ENCODE measurements at regions not wholly inside any gene's neighbourhood (a gene's known extent, or its start where the extent isn't known, plus 50 kb on each side); places are given as distances from the start of the nearest gene placed in this dataset.

DNA sequence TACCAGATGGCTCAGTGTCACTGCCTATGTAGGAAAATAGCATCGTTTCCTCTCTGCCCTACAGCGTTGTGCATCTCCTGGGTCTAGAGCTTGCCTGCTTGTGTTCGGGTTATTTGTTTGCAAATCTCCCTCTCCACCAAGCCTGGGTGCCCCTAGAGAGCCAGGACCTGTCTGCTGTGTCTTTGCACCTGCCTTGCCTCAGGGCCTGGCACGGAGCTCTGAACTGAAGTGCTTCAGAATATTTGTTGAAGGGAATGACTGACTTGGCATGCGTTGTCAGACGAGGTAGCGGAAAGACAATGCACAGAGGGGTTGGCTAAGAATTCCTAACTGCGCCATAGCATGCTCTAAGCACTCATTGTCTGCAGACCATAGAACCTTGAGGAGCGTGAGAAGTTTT, 263.4 kb downstream of the FGF9 start:
- H3K27ac ChIP-seq: no peak overlapping the region
- no peak for ATAC-seq (ENCODE audit: insufficient number of reproducible peaks, low FRiP score, low read depth)
- H3K9me3 ChIP-seq: no peaks in the 10 kb centered on the region
- TF ChIP-seq, protein P1, sequence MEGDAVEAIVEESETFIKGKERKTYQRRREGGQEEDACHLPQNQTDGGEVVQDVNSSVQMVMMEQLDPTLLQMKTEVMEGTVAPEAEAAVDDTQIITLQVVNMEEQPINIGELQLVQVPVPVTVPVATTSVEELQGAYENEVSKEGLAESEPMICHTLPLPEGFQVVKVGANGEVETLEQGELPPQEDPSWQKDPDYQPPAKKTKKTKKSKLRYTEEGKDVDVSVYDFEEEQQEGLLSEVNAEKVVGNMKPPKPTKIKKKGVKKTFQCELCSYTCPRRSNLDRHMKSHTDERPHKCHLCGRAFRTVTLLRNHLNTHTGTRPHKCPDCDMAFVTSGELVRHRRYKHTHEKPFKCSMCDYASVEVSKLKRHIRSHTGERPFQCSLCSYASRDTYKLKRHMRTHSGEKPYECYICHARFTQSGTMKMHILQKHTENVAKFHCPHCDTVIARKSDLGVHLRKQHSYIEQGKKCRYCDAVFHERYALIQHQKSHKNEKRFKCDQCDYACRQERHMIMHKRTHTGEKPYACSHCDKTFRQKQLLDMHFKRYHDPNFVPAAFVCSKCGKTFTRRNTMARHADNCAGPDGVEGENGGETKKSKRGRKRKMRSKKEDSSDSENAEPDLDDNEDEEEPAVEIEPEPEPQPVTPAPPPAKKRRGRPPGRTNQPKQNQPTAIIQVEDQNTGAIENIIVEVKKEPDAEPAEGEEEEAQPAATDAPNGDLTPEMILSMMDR (IDR thresholded peaks at IDR 0.05): no peak
- no peak for DNase-seq (ENCODE audit: low spot score)
- no peak overlapping the region for H3K4me3 ChIP-seq
- no peaks in the 10 kb centered on the region for H3K4me1 ChIP-seq (ENCODE audit: control insufficient read depth in 1 of 2, low read depth in 2 of 2)
- no peaks in the 10 kb centered on the region for H3K36me3 ChIP-seq
- no peaks in the 10 kb centered on the region for H3K27me3 ChIP-seq (replicated peaks; ENCODE audit: insufficient read depth)

DNA sequence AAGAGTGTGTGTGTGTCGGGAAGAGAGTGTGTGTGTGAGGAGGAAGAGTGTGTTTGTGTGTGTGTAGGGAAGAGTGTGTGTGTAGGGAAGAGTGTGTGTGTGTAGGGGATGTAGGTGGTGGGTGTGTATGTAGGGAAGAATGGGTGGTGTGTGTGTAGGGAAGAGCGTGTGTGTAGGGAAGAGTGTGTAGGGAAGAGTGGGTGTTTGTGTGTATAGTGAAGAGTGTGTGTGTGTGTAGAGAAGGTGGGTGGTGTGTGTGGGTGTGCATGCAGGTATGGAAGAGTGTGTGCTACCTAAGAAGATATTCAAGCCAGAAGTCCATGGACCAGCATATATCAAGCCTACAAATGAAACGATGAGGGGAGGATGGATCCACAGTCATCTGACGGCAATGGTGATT, 265.8 kb downstream of the FGF9 start:
- Histone ChIP-seq H3K9me3 (no peaks in the 10 kb centered on the region), H3K4me1 (ENCODE audit: control insufficient read depth in 1 of 2, low read depth in 2 of 2) (no peaks in the 10 kb centered on the region), H3K27me3 (replicated peaks; ENCODE audit: insufficient read depth) (no peaks in the 10 kb centered on the region), H3K36me3 (no peaks in the 10 kb centered on the region), H3K4me3 (no peak overlapping the region), H3K27ac (no peak overlapping the region)
- TF ChIP-seq, protein P1 (IDR thresholded peaks at IDR 0.05): no peak
- no peak for ATAC-seq (ENCODE audit: insufficient number of reproducible peaks, low FRiP score, low read depth)
- DNase-seq (ENCODE audit: low spot score): no peak

DNA sequence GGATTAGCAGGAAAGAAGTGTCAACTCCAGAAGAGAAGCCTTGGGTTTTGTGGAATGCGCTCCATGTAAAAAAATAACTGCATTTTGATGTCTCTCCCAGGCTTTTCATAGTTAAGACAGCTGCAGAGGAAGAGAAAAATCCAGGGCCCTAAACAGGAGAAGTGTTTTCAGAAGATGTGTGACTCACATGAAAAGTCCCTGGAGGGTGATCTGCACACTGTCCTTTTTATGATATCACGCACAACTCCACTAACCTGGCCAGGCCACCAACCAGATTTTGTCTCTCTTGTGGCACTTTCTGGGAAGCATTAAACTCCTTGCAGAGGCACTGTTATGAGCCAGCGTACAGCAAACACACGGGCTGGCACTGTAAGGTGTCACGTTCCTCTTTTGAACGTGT, 267.3 kb downstream of the FGF9 start:
- DNase-seq (ENCODE audit: low spot score) (no peak), ATAC-seq (ENCODE audit: insufficient number of reproducible peaks, low FRiP score, low read depth) (no peak)
- Histone ChIP-seq H3K27ac (no peak overlapping the region), H3K27me3 (replicated peaks; ENCODE audit: insufficient read depth) (no peaks in the 10 kb centered on the region), H3K9me3 (no peaks in the 10 kb centered on the region), H3K4me1 (ENCODE audit: control insufficient read depth in 1 of 2, low read depth in 2 of 2) (no peaks in the 10 kb centered on the region), H3K4me3 (no peak overlapping the region), H3K36me3 (no peaks in the 10 kb centered on the region)
- TF ChIP-seq, protein P1 (IDR thresholded peaks at IDR 0.05): no peak

DNA sequence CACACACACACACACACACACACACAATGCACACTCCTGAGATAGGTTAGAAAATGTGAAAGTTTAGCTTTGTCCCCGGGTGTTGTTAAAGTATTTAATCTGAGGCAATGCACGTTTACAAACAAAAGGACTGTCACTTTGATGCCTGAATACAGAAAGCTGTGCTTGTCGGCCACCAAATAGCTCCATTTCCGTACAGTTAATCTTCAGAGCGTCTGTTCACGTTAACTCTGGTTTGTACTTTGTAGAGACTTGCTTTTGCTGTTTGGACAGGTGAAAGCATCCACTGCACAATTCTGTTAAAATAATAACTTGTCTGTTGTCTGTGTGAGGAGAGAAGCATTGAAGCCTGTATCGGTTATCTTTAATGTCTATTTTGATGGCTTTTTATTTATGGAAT, 267.8 kb downstream of the FGF9 start:
- no peak overlapping the region for H3K4me3 ChIP-seq
- H3K4me1 ChIP-seq (ENCODE audit: control insufficient read depth in 1 of 2, low read depth in 2 of 2): no peaks in the 10 kb centered on the region
- DNase-seq (ENCODE audit: low spot score) (no peak), ATAC-seq (ENCODE audit: insufficient number of reproducible peaks, low FRiP score, low read depth) (no peak)
- H3K9me3 ChIP-seq: no peaks in the 10 kb centered on the region
- no peaks in the 10 kb centered on the region for H3K27me3 ChIP-seq (replicated peaks; ENCODE audit: insufficient read depth)
- TF ChIP-seq, protein P1 (IDR thresholded peaks at IDR 0.05): no peak
- H3K27ac ChIP-seq: no peak overlapping the region
- H3K36me3 ChIP-seq: no peaks in the 10 kb centered on the region

DNA sequence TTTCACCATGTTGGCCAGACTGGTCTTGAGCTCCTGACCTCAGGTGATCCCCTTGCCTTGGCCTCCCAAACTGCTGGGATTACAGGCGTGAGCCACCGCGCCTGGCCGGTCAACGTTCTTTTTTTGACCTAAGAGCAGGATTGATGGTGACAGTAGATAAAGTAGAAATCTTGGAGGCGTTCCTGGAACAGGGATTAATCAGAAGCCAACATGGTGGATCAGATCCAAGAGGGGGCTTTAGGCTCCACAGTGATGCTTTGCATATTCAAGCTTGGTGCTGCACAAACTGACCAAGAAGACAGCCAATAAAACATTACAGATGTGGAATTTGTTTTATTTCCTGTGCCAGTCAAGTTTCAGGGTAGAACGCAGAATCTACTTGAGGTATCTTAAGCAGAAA, 271.2 kb downstream of the FGF9 start:
- DNase-seq (ENCODE audit: low spot score) (no peak), ATAC-seq (ENCODE audit: insufficient number of reproducible peaks, low FRiP score, low read depth) (no peak)
- Histone ChIP-seq H3K27ac (no peak overlapping the region), H3K4me1 (ENCODE audit: control insufficient read depth in 1 of 2, low read depth in 2 of 2) (no peaks in the 10 kb centered on the region), H3K4me3 (no peak overlapping the region), H3K36me3 (no peaks in the 10 kb centered on the region), H3K27me3 (replicated peaks; ENCODE audit: insufficient read depth) (no peaks in the 10 kb centered on the region), H3K9me3 (peaks cover 13% of the 10 kb centered on the region)
- TF ChIP-seq, protein P1 (IDR thresholded peaks at IDR 0.05): no peak
